ENCODE measurements at regions not wholly inside any gene's neighbourhood (a gene's known extent, or its start where the extent isn't known, plus 50 kb on each side); places are given as distances from the start of the nearest gene placed in this dataset.

DNA sequence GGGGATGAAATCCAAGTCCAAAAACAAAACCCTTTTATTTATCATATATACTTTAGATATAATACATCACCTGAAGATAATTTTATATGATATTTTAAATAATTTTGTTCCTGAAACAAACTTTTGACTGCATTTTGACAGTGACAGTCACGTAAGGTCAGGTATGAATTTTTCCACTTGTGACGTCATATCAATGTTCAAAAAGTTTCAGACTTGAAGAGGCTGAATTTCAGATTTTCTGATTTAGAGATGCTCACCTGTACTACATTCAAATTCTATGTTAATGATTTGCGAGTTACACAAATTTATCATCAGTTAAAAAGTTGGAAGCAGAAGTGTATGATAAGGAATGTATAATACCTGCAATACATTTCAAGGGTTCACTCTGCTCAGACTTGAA lies 136.1 kb upstream of the EPHA6 start:
- POLR2A ChIA-PET: no interaction called here
- Histone ChIP-seq H3K36me3 (ENCODE audit: control insufficient read depth, insufficient read depth, low read length) (no peaks in the 10 kb centered on the region), H3K4me2 (ENCODE audit: insufficient read depth, low read length) (no peak overlapping the region), H4K20me1 (replicated peaks; ENCODE audit: control insufficient read depth, insufficient read depth, low read length) (no peaks in the 10 kb centered on the region), H2AFZ (ENCODE audit: low read depth, low read length) (no peak overlapping the region), H3K9ac (ENCODE audit: insufficient read depth in 1 of 2, low read depth in 2 of 2, low read length in 2 of 2) (no peak overlapping the region), H3K4me3 (no peak overlapping the region), H3K27me3 (ENCODE audit: control insufficient read depth in 2 of 2, insufficient read depth in 2 of 2, low read length in 2 of 2) (no peaks in the 10 kb centered on the region), H3K9me1 (ENCODE audit: control insufficient read depth, insufficient read depth, low read length) (no peaks in the 10 kb centered on the region), H3K4me1 (replicated peaks in 1 of 2; ENCODE audit: control insufficient read depth in 2 of 2, insufficient read depth in 2 of 2, low read length in 2 of 2) (no peaks in the 10 kb centered on the region), H3K9me3 (replicated peaks; ENCODE audit: control insufficient read depth, insufficient read depth, low read depth, low read length) (no peaks in the 10 kb centered on the region), H3K79me2 (ENCODE audit: control insufficient read depth, insufficient read depth, low read length) (no peaks in the 10 kb centered on the region), H3K27ac (ENCODE audit: extremely low read depth, low read depth, low read length) (no peak overlapping the region)
- TF ChIP-seq, protein P1, sequence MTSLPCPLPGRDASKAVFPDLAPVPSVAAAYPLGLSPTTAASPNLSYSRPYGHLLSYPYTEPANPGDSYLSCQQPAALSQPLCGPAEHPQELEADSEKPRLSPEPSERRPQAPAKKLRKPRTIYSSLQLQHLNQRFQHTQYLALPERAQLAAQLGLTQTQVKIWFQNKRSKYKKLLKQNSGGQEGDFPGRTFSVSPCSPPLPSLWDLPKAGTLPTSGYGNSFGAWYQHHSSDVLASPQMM (CRISPR knock-in tag; IDR thresholded peaks at IDR 0.05): no peak
- FAIRE-seq (no peak), DNase-seq (ENCODE audit: extremely low read depth in 1 of 4, low spot score in 3 of 4) (no peak), ATAC-seq (no peak)
- in situ Hi-C loops (cut with MboI) (no loop called here), intact Hi-C loops (cut with micrococcal nuclease) (no loop called here)
- CTCF ChIA-PET (ENCODE audit: low intra/inter-chr PET ratio): no interaction called here
- 0% methylated on average over 3 of the region's 3 CpGs for WGBS (ENCODE audit: insufficient coverage, low coverage, missing lambda C conversion rate)
- no TSS peak for BruUV-seq (replicated peaks)

DNA sequence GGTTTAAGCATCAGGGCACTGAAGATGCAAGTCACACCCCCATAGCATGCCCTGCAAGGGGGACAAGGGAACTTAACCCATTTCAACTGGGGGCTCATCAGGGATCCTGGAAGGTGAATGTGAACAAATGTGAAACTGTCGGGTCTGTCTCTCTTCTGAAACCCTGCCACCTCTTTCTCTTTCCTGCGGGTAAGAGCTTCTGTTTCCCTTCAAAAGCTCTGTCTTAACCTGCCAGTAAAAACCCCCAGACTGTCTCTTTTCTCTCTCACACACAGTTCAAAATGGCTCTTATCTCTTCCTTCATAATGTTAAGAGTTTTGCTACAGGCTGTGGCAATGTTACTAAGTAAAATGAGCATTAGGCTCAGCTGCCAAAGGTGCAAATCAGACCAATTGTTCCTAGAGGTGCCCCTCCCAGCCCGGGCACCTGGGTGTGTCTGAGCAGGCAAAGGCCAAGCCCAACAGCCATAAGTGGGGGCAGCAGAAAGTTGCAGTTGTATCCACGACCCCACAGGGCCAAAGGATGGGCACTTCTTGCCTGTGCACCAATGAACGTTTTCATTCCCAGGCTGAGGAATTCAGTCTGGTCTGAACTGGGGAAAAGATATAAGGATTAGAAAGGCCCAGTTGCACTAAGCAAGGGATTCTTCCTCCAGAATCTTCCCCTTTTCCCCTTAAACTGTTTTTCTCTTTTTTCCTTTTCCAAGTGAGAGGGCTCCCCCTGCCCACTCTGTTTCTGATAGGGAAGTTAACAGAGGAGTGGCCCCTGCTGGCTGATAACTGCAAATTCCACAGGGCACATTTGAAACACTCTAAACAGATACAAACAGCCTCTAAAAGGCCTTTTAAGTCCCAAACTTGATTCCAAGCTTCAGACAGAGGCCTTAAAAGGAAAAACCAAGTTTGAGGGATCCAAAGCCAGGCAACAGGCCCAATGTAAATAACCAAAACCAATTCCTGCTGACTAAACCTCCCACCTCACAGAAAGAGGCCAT lies 113.8 kb upstream of the EPHA6 start:
- no peak overlapping the region for H3K4me3 ChIP-seq
- FAIRE-seq (no peak), ATAC-seq (no peak), DNase-seq (ENCODE audit: extremely low read depth in 1 of 4, low spot score in 3 of 4) (no peak)
- H3K27me3 ChIP-seq (ENCODE audit: control insufficient read depth in 2 of 2, insufficient read depth in 2 of 2, low read length in 2 of 2): no peaks in the 10 kb centered on the region
- no peak overlapping the region for H2AFZ ChIP-seq (ENCODE audit: low read depth, low read length)
- in situ Hi-C loops (cut with MboI): no loop called here
- no peaks in the 10 kb centered on the region for H4K20me1 ChIP-seq (replicated peaks; ENCODE audit: control insufficient read depth, insufficient read depth, low read length)
- H3K9me1 ChIP-seq (ENCODE audit: control insufficient read depth, insufficient read depth, low read length): no peaks in the 10 kb centered on the region
- 0% methylated on average over 5 of the region's 5 CpGs for WGBS (ENCODE audit: insufficient coverage, low coverage, missing lambda C conversion rate)
- H3K4me2 ChIP-seq (ENCODE audit: insufficient read depth, low read length): no peak overlapping the region
- no peaks in the 10 kb centered on the region for H3K36me3 ChIP-seq (ENCODE audit: control insufficient read depth, insufficient read depth, low read length)
- no peaks in the 10 kb centered on the region for H3K4me1 ChIP-seq (replicated peaks in 1 of 2; ENCODE audit: control insufficient read depth in 2 of 2, insufficient read depth in 2 of 2, low read length in 2 of 2)
- intact Hi-C loops (cut with micrococcal nuclease): no loop called here
- BruUV-seq (replicated peaks): no TSS peak
- H3K9ac ChIP-seq (ENCODE audit: insufficient read depth in 1 of 2, low read depth in 2 of 2, low read length in 2 of 2): no peak overlapping the region
- H3K27ac ChIP-seq (ENCODE audit: extremely low read depth, low read depth, low read length): no peak overlapping the region
- ChIA-PET POLR2A (no interaction called here), CTCF (ENCODE audit: low intra/inter-chr PET ratio) (no interaction called here)
- no peaks in the 10 kb centered on the region for H3K9me3 ChIP-seq (replicated peaks; ENCODE audit: control insufficient read depth, insufficient read depth, low read depth, low read length)
- H3K79me2 ChIP-seq (ENCODE audit: control insufficient read depth, insufficient read depth, low read length): no peaks in the 10 kb centered on the region
- TF ChIP-seq MAFF (IDR thresholded peaks at IDR 0.05; ENCODE audit: low read length) (no peak), MYBL2 (IDR thresholded peaks at IDR 0.05; ENCODE audit: low read depth) (no peak), MYBL2 (CRISPR knock-in tag; IDR thresholded peaks at IDR 0.05; ENCODE audit: borderline replicate concordance) (no peak), C11orf30 (IDR thresholded peaks at IDR 0.05; ENCODE audit: low read depth) (no peak), SMAD3 (CRISPR knock-in tag; conservative IDR thresholded peaks at IDR 0.05) (no peak), ARNT (IDR thresholded peaks at IDR 0.05) (no peak), CBX5 (IDR thresholded peaks at IDR 0.05; ENCODE audit: borderline replicate concordance, low read depth) (no peak), PHF21A (IDR thresholded peaks at IDR 0.05; ENCODE audit: borderline replicate concordance, low read depth) (no peak)
- TF ChIP-seq, protein P2, sequence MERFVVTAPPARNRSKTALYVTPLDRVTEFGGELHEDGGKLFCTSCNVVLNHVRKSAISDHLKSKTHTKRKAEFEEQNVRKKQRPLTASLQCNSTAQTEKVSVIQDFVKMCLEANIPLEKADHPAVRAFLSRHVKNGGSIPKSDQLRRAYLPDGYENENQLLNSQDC (CRISPR knock-in tag; IDR thresholded peaks at IDR 0.05): no peak
- TF ChIP-seq, protein P3, sequence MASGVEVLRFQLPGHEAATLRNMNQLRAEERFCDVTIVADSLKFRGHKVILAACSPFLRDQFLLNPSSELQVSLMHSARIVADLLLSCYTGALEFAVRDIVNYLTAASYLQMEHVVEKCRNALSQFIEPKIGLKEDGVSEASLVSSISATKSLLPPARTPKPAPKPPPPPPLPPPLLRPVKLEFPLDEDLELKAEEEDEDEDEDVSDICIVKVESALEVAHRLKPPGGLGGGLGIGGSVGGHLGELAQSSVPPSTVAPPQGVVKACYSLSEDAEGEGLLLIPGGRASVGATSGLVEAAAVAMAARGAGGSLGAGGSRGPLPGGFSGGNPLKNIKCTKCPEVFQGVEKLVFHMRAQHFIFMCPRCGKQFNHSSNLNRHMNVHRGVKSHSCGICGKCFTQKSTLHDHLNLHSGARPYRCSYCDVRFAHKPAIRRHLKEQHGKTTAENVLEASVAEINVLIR (CRISPR knock-in tag; IDR thresholded peaks at IDR 0.05): no peak
- TF ChIP-seq, protein P4, sequence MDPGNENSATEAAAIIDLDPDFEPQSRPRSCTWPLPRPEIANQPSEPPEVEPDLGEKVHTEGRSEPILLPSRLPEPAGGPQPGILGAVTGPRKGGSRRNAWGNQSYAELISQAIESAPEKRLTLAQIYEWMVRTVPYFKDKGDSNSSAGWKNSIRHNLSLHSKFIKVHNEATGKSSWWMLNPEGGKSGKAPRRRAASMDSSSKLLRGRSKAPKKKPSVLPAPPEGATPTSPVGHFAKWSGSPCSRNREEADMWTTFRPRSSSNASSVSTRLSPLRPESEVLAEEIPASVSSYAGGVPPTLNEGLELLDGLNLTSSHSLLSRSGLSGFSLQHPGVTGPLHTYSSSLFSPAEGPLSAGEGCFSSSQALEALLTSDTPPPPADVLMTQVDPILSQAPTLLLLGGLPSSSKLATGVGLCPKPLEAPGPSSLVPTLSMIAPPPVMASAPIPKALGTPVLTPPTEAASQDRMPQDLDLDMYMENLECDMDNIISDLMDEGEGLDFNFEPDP (CRISPR knock-in tag; IDR thresholded peaks at IDR 0.05): no peak

Data from K562 (cell line).